ENCODE measurements at regions not wholly inside any gene's neighbourhood (a gene's known extent, or its start where the extent isn't known, plus 50 kb on each side); places are given as distances from the start of the nearest gene placed in this dataset.
"Not testable (repeated sequence)": the region's sequence is repeated elsewhere in the genome, so short reads cannot be mapped to it uniquely, and the experiment has no call there.

GRCh38 chr18:71431171-71431570, 1113.0 kb downstream of the CBLN2 start:
- no peaks in the 10 kb centered on the region for H3K4me1 Mint-ChIP-seq
- CTCF ChIA-PET: no interaction called here
- no peaks in the 10 kb centered on the region for H3K36me3 Mint-ChIP-seq

GRCh38 chr18:71426441-71426840, 1117.7 kb downstream of the CBLN2 start:
- H3K4me3 Mint-ChIP-seq: no peak overlapping the region
- H3K27ac Mint-ChIP-seq: no peak overlapping the region
- no peaks in the 10 kb centered on the region for H3K9me3 Mint-ChIP-seq
- no peaks in the 10 kb centered on the region for H3K27me3 Mint-ChIP-seq
- DNase-seq: no peak
- CTCF ChIA-PET: no interaction called here
- no peaks in the 10 kb centered on the region for H3K4me1 Mint-ChIP-seq
- no peaks in the 10 kb centered on the region for H3K36me3 Mint-ChIP-seq

More at GRCh38 chr18:71431171-71431570, 1113.0 kb downstream of the CBLN2 start:
- Mint-ChIP-seq H3K4me3 (no peak overlapping the region), H3K9me3 (no peaks in the 10 kb centered on the region), H3K27me3 (no peaks in the 10 kb centered on the region), H3K27ac (no peak overlapping the region)
- no peak for DNase-seq

GRCh38 chr18:71405169-71405809, 1116.4 kb downstream of the SOCS6 start:
- Mint-ChIP-seq H3K4me3 (no peak overlapping the region), H3K4me1 (no peaks in the 10 kb centered on the region), H3K27me3 (no peaks in the 10 kb centered on the region), H3K36me3 (no peaks in the 10 kb centered on the region), H3K9me3 (no peaks in the 10 kb centered on the region), H3K27ac (no peak overlapping the region)
- DNase-seq: no peak
- CTCF ChIA-PET: no interaction called here

GRCh38 chr18:71403501-71403900, 1114.7 kb downstream of the SOCS6 start:
- Mint-ChIP-seq H3K27ac (no peak overlapping the region), H3K9me3 (no peaks in the 10 kb centered on the region), H3K36me3 (no peaks in the 10 kb centered on the region), H3K4me3 (no peak overlapping the region), H3K4me1 (no peaks in the 10 kb centered on the region), H3K27me3 (no peaks in the 10 kb centered on the region)
- CTCF ChIA-PET: no interaction called here
- DNase-seq: no peak

GRCh38 chr18:71398531-71398930, 1109.7 kb downstream of the SOCS6 start:
- CTCF ChIA-PET: no interaction called here
- no peak for DNase-seq
- H3K9me3 Mint-ChIP-seq: no peaks in the 10 kb centered on the region
- no peak overlapping the region for H3K4me3 Mint-ChIP-seq
- H3K36me3 Mint-ChIP-seq: no peaks in the 10 kb centered on the region
- no peaks in the 10 kb centered on the region for H3K4me1 Mint-ChIP-seq
- no peak overlapping the region for H3K27ac Mint-ChIP-seq
- H3K27me3 Mint-ChIP-seq: no peaks in the 10 kb centered on the region

GRCh38 chr18:71388148-71388547, 1099.3 kb downstream of the SOCS6 start:
- Mint-ChIP-seq H3K4me1 (no peaks in the 10 kb centered on the region), H3K36me3 (no peaks in the 10 kb centered on the region), H3K27me3 (no peaks in the 10 kb centered on the region), H3K9me3 (no peaks in the 10 kb centered on the region), H3K27ac (no peak overlapping the region), H3K4me3 (no peak overlapping the region)
- DNase-seq: no peak
- CTCF ChIA-PET: no interaction called here

- no peaks in the 10 kb centered on the region for H3K4me1 Mint-ChIP-seq
- H3K9me3 Mint-ChIP-seq: no peaks in the 10 kb centered on the region
- no peaks in the 10 kb centered on the region for H3K27me3 Mint-ChIP-seq
- H3K4me3 Mint-ChIP-seq: no peak overlapping the region
- H3K27ac Mint-ChIP-seq: no peak overlapping the region
- DNase-seq: no peak
- no peaks in the 10 kb centered on the region for H3K36me3 Mint-ChIP-seq
- CTCF ChIA-PET: no interaction called here
These were observed 1085.6 kb downstream of the SOCS6 start for GRCh38 chr18:71374294-71375000.

- peaks cover under 1% of the 10 kb centered on the region for H3K9me3 Mint-ChIP-seq
- CTCF ChIA-PET: no interaction called here
- H3K36me3 Mint-ChIP-seq: no peaks in the 10 kb centered on the region
These were observed 1083.2 kb downstream of the SOCS6 start for GRCh38 chr18:71371951-71372605.

GRCh38 chr18:71370671-71371445, 1082.0 kb downstream of the SOCS6 start:
- H3K36me3 Mint-ChIP-seq: no peaks in the 10 kb centered on the region
- no peak overlapping the region for H3K27ac Mint-ChIP-seq
- peaks cover 8% of the 10 kb centered on the region for H3K9me3 Mint-ChIP-seq
- CTCF ChIA-PET: no interaction called here
- H3K4me3 Mint-ChIP-seq: no peak overlapping the region
- no peaks in the 10 kb centered on the region for H3K27me3 Mint-ChIP-seq
- H3K4me1 Mint-ChIP-seq: no peaks in the 10 kb centered on the region
- DNase-seq: no peak

More at GRCh38 chr18:71371951-71372605, 1083.2 kb downstream of the SOCS6 start:
- Mint-ChIP-seq H3K4me3 (no peak overlapping the region), H3K27ac (no peak overlapping the region), H3K4me1 (no peaks in the 10 kb centered on the region), H3K27me3 (no peaks in the 10 kb centered on the region)
- DNase-seq: no peak

- Mint-ChIP-seq H3K4me1 (no peaks in the 10 kb centered on the region), H3K36me3 (no peaks in the 10 kb centered on the region), H3K9me3 (peaks cover 8% of the 10 kb centered on the region), H3K4me3 (no peak overlapping the region), H3K27me3 (no peaks in the 10 kb centered on the region), H3K27ac (no peak overlapping the region)
- CTCF ChIA-PET: no interaction called here
- DNase-seq: no peak
These were observed 1081.2 kb downstream of the SOCS6 start for GRCh38 chr18:71370095-71370494.

GRCh38 chr18:71362140-71362539, 1073.3 kb downstream of the SOCS6 start:
- Mint-ChIP-seq H3K27me3 (no peaks in the 10 kb centered on the region), H3K36me3 (no peaks in the 10 kb centered on the region), H3K4me3 (no peak overlapping the region), H3K27ac (no peak overlapping the region), H3K9me3 (peaks cover 8% of the 10 kb centered on the region), H3K4me1 (no peaks in the 10 kb centered on the region)
- DNase-seq: no peak
- CTCF ChIA-PET: no interaction called here

GRCh38 chr18:71355599-71355998, 1066.8 kb downstream of the SOCS6 start:
- H3K27me3 Mint-ChIP-seq, CTCF ChIA-PET, H3K36me3 Mint-ChIP-seq, DNase-seq, H3K4me1 Mint-ChIP-seq, H3K27ac Mint-ChIP-seq, H3K9me3 Mint-ChIP-seq, H3K4me3 Mint-ChIP-seq: not testable (repeated sequence)

GRCh38 chr18:71352618-71353017, 1063.8 kb downstream of the SOCS6 start:
- H3K36me3 Mint-ChIP-seq: no peaks in the 10 kb centered on the region
- CTCF ChIA-PET: no interaction called here
- H3K27me3 Mint-ChIP-seq: no peaks in the 10 kb centered on the region
- H3K9me3 Mint-ChIP-seq: no peaks in the 10 kb centered on the region
- no peak overlapping the region for H3K4me3 Mint-ChIP-seq
- H3K27ac Mint-ChIP-seq: no peak overlapping the region
- H3K4me1 Mint-ChIP-seq: no peaks in the 10 kb centered on the region
- no peak for DNase-seq

- CTCF ChIA-PET: no interaction called here
- DNase-seq: no peak
- Mint-ChIP-seq H3K36me3 (no peaks in the 10 kb centered on the region), H3K4me1 (no peaks in the 10 kb centered on the region), H3K27me3 (no peaks in the 10 kb centered on the region), H3K4me3 (no peak overlapping the region), H3K9me3 (no peaks in the 10 kb centered on the region), H3K27ac (no peak overlapping the region)
These were observed 1047.8 kb downstream of the SOCS6 start for GRCh38 chr18:71336576-71337210.
